Tibial nerve (tissue), 4 donors: ENCODE measurements at regions not wholly inside any gene's neighbourhood (a gene's known extent, or its start where the extent isn't known, plus 50 kb on each side); places are given as distances from the start of the nearest gene placed in this dataset.

Experiments used
- DNase-seq, 2 donors: peaks; one replicate each; pipeline ENCODE4 v3.0.0-alpha.2; 2019; ENCODE audit warnings: low spot score in 2 of 2
- H3K27ac ChIP-seq, 4 donors: fragments of 200-600 bp; sonication (generic) in 3 of 4; one replicate each; pipeline ENCODE4 v1.5.1; 2017 to 2019; ENCODE audit warnings: mild to moderate bottlenecking in 1 of 4
- H3K27me3 ChIP-seq, 2 donors: fragments of 200-600 bp; sonication (generic) in 1 of 2; one replicate each; pipeline versions ENCODE4 v1.5.1 to v1.6.0; 2017 to 2019
- H3K36me3 ChIP-seq, 3 donors: fragments of 200-600 bp; sonication (generic); one replicate each; pipeline ENCODE4 v1.5.1; 2018 to 2019
- H3K4me1 ChIP-seq, 4 donors: fragments of 200-600 bp; sonication (generic) in 3 of 4; one replicate each; pipeline ENCODE4 v1.5.1; 2017 to 2019
- H3K4me3 ChIP-seq, 4 donors: fragments of 200-600 bp; sonication (generic) in 3 of 4; one replicate each; pipeline ENCODE4 v1.5.1; 2017 to 2019; ENCODE audit warnings: mild to moderate bottlenecking in 1 of 4, moderate library complexity in 1 of 4
- H3K9me3 ChIP-seq, 4 donors: fragments of 200-600 bp; sonication (generic) in 3 of 4; one replicate each; pipeline ENCODE4 v1.5.1; 2017 to 2019
- CTCF ChIP-seq, 5 experiments: fragments of 200-600 bp in 3 of 5; fragments of 450-650 bp in 2 of 5; sonication (generic) in 3 of 5; IDR thresholded peaks; one replicate each; pipeline ENCODE4 v1.5.1; 2016 to 2019; ENCODE audit warnings: antibody characterized with exemption in 5 of 5, mild to moderate bottlenecking in 3 of 5, moderate library complexity in 2 of 5
- EP300 ChIP-seq, 2 donors: sonication (generic); formaldehyde crosslinking; IDR thresholded peaks; one replicate each; pipeline ENCODE4 v1.6.1; 2017; ENCODE audit warnings: antibody characterized with exemption in 2 of 2, mild to moderate bottlenecking in 1 of 2
- POLR2A ChIP-seq, 2 donors: fragments of 450-650 bp; IDR thresholded peaks; one replicate each; pipeline ENCODE4 v1.6.1; 2017; ENCODE audit warnings: antibody characterized with exemption in 2 of 2, mild to moderate bottlenecking in 2 of 2, moderate library complexity in 2 of 2
- WGBS, 2 donors: methylation state at CpG; one replicate each; pipeline ENCODE4 v1.1.5; 2018; 5-methylcytosine and 5-hydroxymethylcytosine counted together

- Histone ChIP-seq H3K27me3 (no peaks in the 10 kb centered on the region), H3K4me1 (no peaks in the 10 kb centered on the region), H3K4me3 (no peak overlapping the region), H3K9me3 (no peaks in the 10 kb centered on the region), H3K27ac (no peak overlapping the region), H3K36me3 (no peaks in the 10 kb centered on the region)
- no peak for TF ChIP-seq POLR2A (IDR thresholded peaks at IDR 0.05)
- no peak for TF ChIP-seq CTCF (IDR thresholded peaks at IDR 0.05)
- TF ChIP-seq EP300 (IDR thresholded peaks at IDR 0.05), result no peak
- DNase-seq, result no peak
- 62 to 84% methylated on average over 3 of the region's 3 CpGs for WGBS, 2 donors
Measured at GRCh38 chr2:193900292-193900691, 1705.6 kb upstream of the TMEFF2 start.

- no peak overlapping the region for H3K27ac ChIP-seq
- whole genome bisulfite sequencing, 2 donors, result 77% methylated on average over 1 of the region's 1 CpG
- no peak for TF ChIP-seq CTCF (IDR thresholded peaks at IDR 0.05)
Measured at GRCh38 chr2:193895226-193895625, 1700.5 kb upstream of the TMEFF2 start.

GRCh38 chr2:193894081-193894480 lies 1699.3 kb upstream of the TMEFF2 start:
- H3K4me1 ChIP-seq, result no peaks in the 10 kb centered on the region
- DNase-seq, result no peak
- H3K36me3 ChIP-seq, result no peaks in the 10 kb centered on the region
- no peak for TF ChIP-seq CTCF (IDR thresholded peaks at IDR 0.05)
- no peak for TF ChIP-seq POLR2A (IDR thresholded peaks at IDR 0.05)
- TF ChIP-seq EP300 (IDR thresholded peaks at IDR 0.05), result no peak
- H3K27me3 ChIP-seq, result no peaks in the 10 kb centered on the region
- no peak overlapping the region for H3K4me3 ChIP-seq
- no peak overlapping the region for H3K27ac ChIP-seq
- WGBS, 2 donors, result 51 to 75% methylated on average over 1 of the region's 1 CpG
- H3K9me3 ChIP-seq, result no peaks in the 10 kb centered on the region

More at GRCh38 chr2:193895226-193895625, 1700.5 kb upstream of the TMEFF2 start:
- Histone ChIP-seq H3K27me3 (no peaks in the 10 kb centered on the region), H3K9me3 (no peaks in the 10 kb centered on the region), H3K4me3 (no peak overlapping the region), H3K36me3 (no peaks in the 10 kb centered on the region), H3K4me1 (no peaks in the 10 kb centered on the region)
- DNase-seq, result no peak

GRCh38 chr2:193891023-193891422 lies 1696.3 kb upstream of the TMEFF2 start:
- H3K27me3 ChIP-seq, result no peaks in the 10 kb centered on the region
- WGBS, 2 donors, result 81 to 82% methylated on average over 2 of the region's 2 CpGs
- no peaks in the 10 kb centered on the region for H3K4me1 ChIP-seq
- no peak overlapping the region for H3K27ac ChIP-seq
- no peak for DNase-seq
- no peak for TF ChIP-seq EP300 (IDR thresholded peaks at IDR 0.05)
- TF ChIP-seq POLR2A (IDR thresholded peaks at IDR 0.05), result no peak
- TF ChIP-seq CTCF (IDR thresholded peaks at IDR 0.05), result no peak
- H3K4me3 ChIP-seq, result no peak overlapping the region
- H3K9me3 ChIP-seq, result no peaks in the 10 kb centered on the region
- H3K36me3 ChIP-seq, result no peaks in the 10 kb centered on the region

GRCh38 chr2:193885419-193885818 lies 1690.7 kb upstream of the TMEFF2 start:
- DNase-seq, result no peak
- no peaks in the 10 kb centered on the region for H3K36me3 ChIP-seq
- no peaks in the 10 kb centered on the region for H3K9me3 ChIP-seq
- H3K27me3 ChIP-seq, result no peaks in the 10 kb centered on the region
- no peak overlapping the region for H3K4me3 ChIP-seq
- WGBS, 2 donors, result 100% methylated on average over 1 of the region's 1 CpG
- no peak for TF ChIP-seq CTCF (IDR thresholded peaks at IDR 0.05)
- no peak for TF ChIP-seq POLR2A (IDR thresholded peaks at IDR 0.05)
- TF ChIP-seq EP300 (IDR thresholded peaks at IDR 0.05), result no peak
- no peaks in the 10 kb centered on the region for H3K4me1 ChIP-seq
- no peak overlapping the region for H3K27ac ChIP-seq
